ENCODE measurements at regions not wholly inside any gene's neighbourhood (a gene's known extent, or its start where the extent isn't known, plus 50 kb on each side); places are given as distances from the start of the nearest gene placed in this dataset.

- no peak overlapping the region for H3K27ac Mint-ChIP-seq
- no peaks in the 10 kb centered on the region for H3K4me1 Mint-ChIP-seq (ENCODE audit: low read depth)
- H3K4me3 Mint-ChIP-seq: no peak overlapping the region
- H3K27me3 Mint-ChIP-seq (ENCODE audit: insufficient read depth): peaks cover 36% of the 10 kb centered on the region
- TF ChIP-seq CTCF (IDR thresholded peaks at IDR 0.05): no peak
- no peaks in the 10 kb centered on the region for H3K36me3 Mint-ChIP-seq (ENCODE audit: low read depth)
- no peak for DNase-seq
- no peaks in the 10 kb centered on the region for H3K9me3 Mint-ChIP-seq
Measured at GRCh38 chr10:42938351-42938750, 138.5 kb upstream of the RET start.

- no peak for TF ChIP-seq CTCF (IDR thresholded peaks at IDR 0.05)
- Mint-ChIP-seq H3K36me3 (ENCODE audit: low read depth) (no peaks in the 10 kb centered on the region), H3K4me3 (no peak overlapping the region), H3K27me3 (ENCODE audit: insufficient read depth) (peaks cover 34% of the 10 kb centered on the region), H3K9me3 (no peaks in the 10 kb centered on the region), H3K27ac (no peak overlapping the region), H3K4me1 (ENCODE audit: low read depth) (no peaks in the 10 kb centered on the region)
- no peak for DNase-seq
Measured at GRCh38 chr10:42939237-42939636, 137.6 kb upstream of the RET start.

GRCh38 chr10:42939685-42940366 lies 137.0 kb upstream of the RET start:
- Mint-ChIP-seq H3K27ac (no peak overlapping the region), H3K9me3 (no peaks in the 10 kb centered on the region), H3K27me3 (ENCODE audit: insufficient read depth) (peaks cover 30% of the 10 kb centered on the region), H3K36me3 (ENCODE audit: low read depth) (no peaks in the 10 kb centered on the region), H3K4me1 (ENCODE audit: low read depth) (no peaks in the 10 kb centered on the region), H3K4me3 (no peak overlapping the region)
- no peak for TF ChIP-seq CTCF (IDR thresholded peaks at IDR 0.05)
- DNase-seq: no peak

GRCh38 chr10:42940487-42941294 lies 136.2 kb upstream of the RET start:
- H3K9me3 Mint-ChIP-seq: no peaks in the 10 kb centered on the region
- no peak for TF ChIP-seq CTCF (IDR thresholded peaks at IDR 0.05)
- no peak overlapping the region for H3K27ac Mint-ChIP-seq
- no peak overlapping the region for H3K4me3 Mint-ChIP-seq
- H3K4me1 Mint-ChIP-seq (ENCODE audit: low read depth): no peaks in the 10 kb centered on the region
- H3K36me3 Mint-ChIP-seq (ENCODE audit: low read depth): no peaks in the 10 kb centered on the region
- H3K27me3 Mint-ChIP-seq (ENCODE audit: insufficient read depth): peaks cover 29% of the 10 kb centered on the region
- no peak for DNase-seq

- no peak overlapping the region for H3K27ac Mint-ChIP-seq
- peaks cover 29% of the 10 kb centered on the region for H3K27me3 Mint-ChIP-seq (ENCODE audit: insufficient read depth)
- H3K4me1 Mint-ChIP-seq (ENCODE audit: low read depth): no peaks in the 10 kb centered on the region
- TF ChIP-seq CTCF (IDR thresholded peaks at IDR 0.05): no peak
- H3K4me3 Mint-ChIP-seq: no peak overlapping the region
- H3K9me3 Mint-ChIP-seq: no peaks in the 10 kb centered on the region
- DNase-seq: no peak
- H3K36me3 Mint-ChIP-seq (ENCODE audit: low read depth): no peaks in the 10 kb centered on the region
Measured at GRCh38 chr10:42941295-42941644, 135.6 kb upstream of the RET start.
